T1000 (cell line): ENCODE measurements at regions not wholly inside any gene's neighbourhood (a gene's known extent, or its start where the extent isn't known, plus 50 kb on each side); places are given as distances from the start of the nearest gene placed in this dataset.

Source experiments
- DNase-seq: peaks from one replicate; lab custom pipeline; 2025; ENCODE audit warnings: mixed read lengths; lab: John Stamatoyannopoulos, UW

- DNase-seq, result no peak
Measured at GRCh38 chr5:124377386-124377785, 369.1 kb downstream of the ZNF608 start.

GRCh38 chr5:124373883-124374282 is 372.6 kb downstream of the ZNF608 start:
- no peak for DNase-seq

- DNase-seq, result no peak
Measured at GRCh38 chr5:124372457-124372856, 374.0 kb downstream of the ZNF608 start.

GRCh38 chr5:124371111-124371706 is 375.2 kb downstream of the ZNF608 start:
- no peak for DNase-seq

GRCh38 chr5:124370601-124371000 is 375.8 kb downstream of the ZNF608 start:
- no peak for DNase-seq

GRCh38 chr5:124365361-124365801 is 381.1 kb downstream of the ZNF608 start:
- no peak for DNase-seq

GRCh38 chr5:124355928-124356327 is 390.5 kb downstream of the ZNF608 start:
- DNase-seq, result no peak

- no peak for DNase-seq
Measured at GRCh38 chr5:124353016-124353415, 393.4 kb downstream of the ZNF608 start.

GRCh38 chr5:124352312-124352711 is 394.1 kb downstream of the ZNF608 start:
- DNase-seq, result no peak

- DNase-seq, result no peak
Measured at GRCh38 chr5:124349931-124350330, 396.5 kb downstream of the ZNF608 start.

- peak; percentile 38 for DNase-seq
Measured at GRCh38 chr5:124343451-124343867, 403.0 kb downstream of the ZNF608 start.

- DNase-seq, result no peak
Measured at GRCh38 chr5:124342986-124343385, 403.5 kb downstream of the ZNF608 start.

GRCh38 chr5:124342584-124342983 is 403.9 kb downstream of the ZNF608 start:
- no peak for DNase-seq

- no peak for DNase-seq
Measured at GRCh38 chr5:124342027-124342471, 404.4 kb downstream of the ZNF608 start.

GRCh38 chr5:124341066-124341858 is 405.2 kb downstream of the ZNF608 start:
- DNase-seq, result no peak

- no peak for DNase-seq
Measured at GRCh38 chr5:124337996-124338395, 408.4 kb downstream of the ZNF608 start.

GRCh38 chr5:124333298-124333979 is 413.0 kb downstream of the ZNF608 start:
- no peak for DNase-seq

GRCh38 chr5:124332273-124332672 is 414.2 kb downstream of the ZNF608 start:
- DNase-seq, result no peak

- no peak for DNase-seq
Measured at GRCh38 chr5:124330595-124331220, 415.7 kb downstream of the ZNF608 start.

GRCh38 chr5:124328201-124328600 is 418.2 kb downstream of the ZNF608 start:
- no peak for DNase-seq

- DNase-seq, result no peak
Measured at GRCh38 chr5:124318661-124319060, 427.8 kb downstream of the ZNF608 start.

GRCh38 chr5:124317451-124317850 is 429.0 kb downstream of the ZNF608 start:
- no peak for DNase-seq
